SK-N-SH treated with all-trans-retinoic acid at 6 μM for 48 hours (cell line): ENCODE measurements at regions not wholly inside any gene's neighbourhood (a gene's known extent, or its start where the extent isn't known, plus 50 kb on each side); places are given as distances from the start of the nearest gene placed in this dataset.

Experiments
- ATAC-seq: fragments of 200-7000 bp; cut with Tn5 transposase; 3 replicates; pipeline ENCODE4 v1.9.1; 2020; ENCODE audit warnings: mild to moderate bottlenecking, moderate library complexity
- BACH2 ChIP-seq: fragments of 250-450 bp; sonication (Bioruptor Pico); IDR thresholded peaks from 2 replicates; pipeline ENCODE4 v1.9.0; 2021; ENCODE audit warnings: mild to moderate bottlenecking, borderline replicate concordance
- CREB5 ChIP-seq: fragments of 250-450 bp; sonication (Bioruptor Pico); IDR thresholded peaks from 2 replicates; pipeline ENCODE4 v1.5.1; 2020; ENCODE audit warnings: low read depth, mild to moderate bottlenecking, moderate library complexity
- CSDC2 ChIP-seq: fragments of 250-450 bp; sonication (Bioruptor Pico); IDR thresholded peaks from 2 replicates; pipeline ENCODE4 v1.5.0; 2020; ENCODE audit warnings: mild to moderate bottlenecking, moderate library complexity
- ESRRG ChIP-seq: fragments of 250-450 bp; sonication (Bioruptor Pico); IDR thresholded peaks from 2 replicates; pipeline ENCODE4 v1.6.1; 2021; ENCODE audit warnings: mild to moderate bottlenecking
- ISL1 ChIP-seq: fragments of 250-450 bp; sonication (Bioruptor Pico); IDR thresholded peaks from 2 replicates; pipeline ENCODE4 v2.1.2; 2022; ENCODE audit warnings: mild to moderate bottlenecking, moderate library complexity
- PATZ1 ChIP-seq: fragments of 250-450 bp; sonication (Bioruptor Pico); IDR thresholded peaks from 2 replicates; pipeline ENCODE4 v1.8.0; 2020; ENCODE audit warnings: mild to moderate bottlenecking, moderate library complexity, borderline replicate concordance
- PPARA ChIP-seq: fragments of 250-450 bp; sonication (Bioruptor Pico); IDR thresholded peaks from 2 replicates; pipeline ENCODE4 v1.5.0; 2020; ENCODE audit warnings: mild to moderate bottlenecking, borderline replicate concordance
- RARB ChIP-seq: fragments of 250-450 bp; sonication (Bioruptor Pico); IDR thresholded peaks from 2 replicates; pipeline ENCODE4 v1.8.0; 2021; ENCODE audit warnings: mild to moderate bottlenecking, moderate library complexity
- TCF4 ChIP-seq: fragments of 250-450 bp; sonication (Bioruptor Pico); IDR thresholded peaks from 2 replicates; pipeline ENCODE4 v1.8.0; 2021; ENCODE audit warnings: mild to moderate bottlenecking, moderate library complexity, borderline replicate concordance
- TOX ChIP-seq: fragments of 250-450 bp; sonication (Bioruptor Pico); IDR thresholded peaks from 2 replicates; pipeline ENCODE4 v1.8.0; 2021; ENCODE audit warnings: mild to moderate bottlenecking, moderate library complexity, borderline replicate concordance
- TSHZ2 ChIP-seq: fragments of 250-450 bp; sonication (Bioruptor Pico); IDR thresholded peaks from 2 replicates; pipeline ENCODE4 v1.5.0; 2020; ENCODE audit warnings: mild to moderate bottlenecking, moderate library complexity
- ZC3H10 ChIP-seq: fragments of 250-450 bp; sonication (Bioruptor Pico); IDR thresholded peaks from 2 replicates; pipeline ENCODE4 v1.5.1; 2021; ENCODE audit warnings: mild to moderate bottlenecking, moderate library complexity
- ZFP30 ChIP-seq: fragments of 450-650 bp; formaldehyde crosslinking; IDR thresholded peaks from 2 replicates; pipeline ENCODE4 v1.5.0; 2022; ENCODE audit warnings: mild to moderate bottlenecking, moderate library complexity
- ZNF565 ChIP-seq: fragments of 450-650 bp; formaldehyde crosslinking; conservative IDR thresholded peaks from 2 replicates; pipeline ENCODE4 v1.5.0; 2020; ENCODE audit warnings: low read depth, mild to moderate bottlenecking, moderate library complexity
- ZNF70 ChIP-seq: fragments of 450-650 bp; formaldehyde crosslinking; IDR thresholded peaks from 2 replicates; pipeline ENCODE4 v1.5.0; 2020; ENCODE audit warnings: mild to moderate bottlenecking, moderate library complexity
- ZNF8 ChIP-seq: fragments of 450-650 bp; formaldehyde crosslinking; IDR thresholded peaks from 2 replicates; pipeline ENCODE4 v1.5.0; 2020; ENCODE audit warnings: mild to moderate bottlenecking, moderate library complexity

- no peak for ATAC-seq
- TF ChIP-seq TSHZ2 (no peak), BACH2 (CRISPR knock-in tag) (no peak), ZNF70 (CRISPR knock-in tag) (no peak), PATZ1 (no peak), ISL1 (CRISPR knock-in tag) (no peak), ZNF565 (no peak)
These were observed 350.9 kb upstream of the F9 start for GRCh38 chrX:139179592-139179991.

GRCh38 chrX:139178980-139179379, 351.6 kb upstream of the F9 start:
- TF ChIP-seq CREB5 (CRISPR knock-in tag) (no peak), ZFP30 (CRISPR knock-in tag) (no peak), TCF4 (CRISPR knock-in tag) (no peak)
- ATAC-seq, result no peak

GRCh38 chrX:139172731-139173130, 357.8 kb upstream of the F9 start:
- no peak for ATAC-seq
- TF ChIP-seq CREB5 (CRISPR knock-in tag), result no peak
- TF ChIP-seq TOX (CRISPR knock-in tag), result no peak
- no peak for TF ChIP-seq PATZ1
- TF ChIP-seq TSHZ2, result no peak
- TF ChIP-seq ZNF8 (CRISPR knock-in tag), result no peak
- no peak for TF ChIP-seq ZNF565

GRCh38 chrX:139170526-139171173, 359.9 kb upstream of the F9 start:
- ATAC-seq, result no peak
- TF ChIP-seq BACH2 (CRISPR knock-in tag), result no peak
- TF ChIP-seq TSHZ2, result no peak
- no peak for TF ChIP-seq ESRRG (CRISPR knock-in tag)
- TF ChIP-seq RARB (CRISPR knock-in tag), result no peak
- TF ChIP-seq PPARA (CRISPR knock-in tag), result no peak
- no peak for TF ChIP-seq ZC3H10
- no peak for TF ChIP-seq CSDC2 (CRISPR knock-in tag)
